NCI-H510A treated with DMSO at 0.1 percent for 48 hours (cell line): ENCODE measurements at regions not wholly inside any gene's neighbourhood (a gene's known extent, or its start where the extent isn't known, plus 50 kb on each side); places are given as distances from the start of the nearest gene placed in this dataset.

Experiments used
- DNase-seq: peaks from one replicate; lab custom pipeline; 2025; lab: John Stamatoyannopoulos, UW

DNA sequence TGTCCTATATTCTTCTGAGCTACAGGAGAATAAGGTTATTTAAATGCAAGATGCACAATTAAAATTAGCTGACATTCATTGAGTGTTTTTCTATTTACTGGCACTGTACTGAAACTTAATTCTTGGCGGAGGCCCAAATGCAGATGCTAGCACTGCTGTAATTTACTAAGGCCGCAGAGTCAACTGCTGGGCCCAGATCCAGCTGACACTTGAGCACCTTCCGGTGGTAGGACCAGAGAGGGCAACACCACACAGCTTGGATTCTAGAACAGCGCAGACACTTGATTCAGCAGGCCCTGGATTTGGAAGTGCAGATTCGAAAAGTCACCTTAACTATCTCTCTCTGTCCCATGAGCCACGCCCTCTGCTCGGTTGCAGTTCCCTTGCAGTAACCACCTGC is 228.6 kb upstream of the TMEM72 start:
- DNase-seq = no peak

DNA sequence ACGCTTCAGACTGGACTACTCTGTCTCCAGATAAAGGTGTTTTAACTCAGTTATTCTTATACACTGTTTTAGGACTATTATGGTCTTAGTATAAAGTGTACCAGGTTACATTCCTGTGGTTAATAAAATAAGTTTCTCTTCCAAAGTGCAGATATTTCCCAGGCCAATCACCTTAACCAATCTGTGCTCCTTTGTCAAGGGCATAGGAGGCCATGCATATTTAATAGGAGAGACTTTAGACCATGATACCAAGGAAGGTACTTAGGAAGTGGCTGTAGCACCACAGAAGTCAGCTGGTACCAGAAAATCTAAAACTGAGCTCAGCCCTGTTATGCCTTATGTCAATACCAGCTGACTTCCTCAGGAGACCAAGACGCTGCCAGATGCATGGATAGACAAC is 226.5 kb upstream of the TMEM72 start:
- DNase-seq = no peak

GRCh38 chr10:44685220-44685619 is 225.9 kb upstream of the TMEM72 start:
- no peak for DNase-seq

- DNase-seq = no peak
Observed at GRCh38 chr10:44685747-44686146, 225.4 kb upstream of the TMEM72 start.

DNA sequence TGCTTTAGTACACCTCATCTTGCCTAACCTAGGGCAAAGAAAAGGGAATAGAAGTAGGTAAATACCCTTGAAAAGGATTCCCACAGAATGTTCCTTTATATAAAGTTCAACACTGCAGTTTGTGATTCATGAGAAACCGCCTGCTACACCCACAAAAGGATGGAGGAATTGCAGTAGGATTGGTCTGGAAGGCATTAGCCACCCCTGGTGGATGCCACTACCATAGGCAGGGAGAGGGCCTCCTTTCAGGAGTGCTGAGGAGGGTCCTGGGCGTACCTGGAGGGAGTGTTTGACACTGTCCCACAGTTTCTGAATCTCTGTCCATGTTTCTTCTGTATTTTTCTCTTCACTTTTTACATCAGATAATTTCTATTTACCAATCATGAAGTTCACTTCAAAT is 221.8 kb upstream of the TMEM72 start:
- no peak for DNase-seq

DNA sequence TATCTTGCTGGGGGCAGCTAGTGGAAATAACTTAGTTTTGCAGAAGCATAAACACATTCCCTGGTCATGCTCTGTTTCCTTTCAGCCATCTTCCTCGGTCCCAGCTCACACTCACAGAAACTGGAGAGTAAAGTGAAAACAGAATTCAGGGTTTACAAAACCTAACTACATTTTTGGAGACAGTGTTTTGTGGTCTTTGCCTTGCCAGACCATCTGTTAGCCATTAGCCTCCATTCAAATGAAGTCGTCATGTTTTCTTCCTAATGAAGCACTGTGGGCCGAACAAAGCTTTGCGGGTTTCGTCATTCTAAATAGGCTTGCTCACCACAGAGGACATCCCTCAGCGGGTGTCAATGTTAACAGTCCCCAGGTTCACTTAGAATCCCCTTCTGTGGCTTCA is 214.6 kb upstream of the TMEM72 start:
- no peak for DNase-seq

GRCh38 chr10:44697116-44697515 is 214.0 kb upstream of the TMEM72 start:
- no peak for DNase-seq

DNA sequence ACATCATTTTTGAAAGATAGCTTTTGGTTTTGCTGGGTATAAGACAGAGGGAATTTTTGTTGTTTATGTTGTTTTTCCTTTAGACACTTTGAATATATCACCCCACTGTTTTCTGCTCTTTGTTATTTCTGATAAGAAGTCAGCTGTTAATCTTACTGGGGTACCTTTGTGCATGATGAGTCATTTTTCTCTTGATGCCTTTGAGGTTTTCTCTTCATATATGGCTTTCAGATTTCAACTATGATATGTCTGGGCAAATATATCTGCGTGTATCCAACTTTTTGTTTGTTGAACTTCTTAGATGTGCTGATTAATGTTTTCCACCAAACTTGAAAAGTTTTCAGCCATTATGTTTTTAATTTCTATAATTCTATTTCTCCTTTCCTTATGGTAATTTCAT is 208.6 kb upstream of the TMEM72 start:
- DNase-seq = no peak

DNA sequence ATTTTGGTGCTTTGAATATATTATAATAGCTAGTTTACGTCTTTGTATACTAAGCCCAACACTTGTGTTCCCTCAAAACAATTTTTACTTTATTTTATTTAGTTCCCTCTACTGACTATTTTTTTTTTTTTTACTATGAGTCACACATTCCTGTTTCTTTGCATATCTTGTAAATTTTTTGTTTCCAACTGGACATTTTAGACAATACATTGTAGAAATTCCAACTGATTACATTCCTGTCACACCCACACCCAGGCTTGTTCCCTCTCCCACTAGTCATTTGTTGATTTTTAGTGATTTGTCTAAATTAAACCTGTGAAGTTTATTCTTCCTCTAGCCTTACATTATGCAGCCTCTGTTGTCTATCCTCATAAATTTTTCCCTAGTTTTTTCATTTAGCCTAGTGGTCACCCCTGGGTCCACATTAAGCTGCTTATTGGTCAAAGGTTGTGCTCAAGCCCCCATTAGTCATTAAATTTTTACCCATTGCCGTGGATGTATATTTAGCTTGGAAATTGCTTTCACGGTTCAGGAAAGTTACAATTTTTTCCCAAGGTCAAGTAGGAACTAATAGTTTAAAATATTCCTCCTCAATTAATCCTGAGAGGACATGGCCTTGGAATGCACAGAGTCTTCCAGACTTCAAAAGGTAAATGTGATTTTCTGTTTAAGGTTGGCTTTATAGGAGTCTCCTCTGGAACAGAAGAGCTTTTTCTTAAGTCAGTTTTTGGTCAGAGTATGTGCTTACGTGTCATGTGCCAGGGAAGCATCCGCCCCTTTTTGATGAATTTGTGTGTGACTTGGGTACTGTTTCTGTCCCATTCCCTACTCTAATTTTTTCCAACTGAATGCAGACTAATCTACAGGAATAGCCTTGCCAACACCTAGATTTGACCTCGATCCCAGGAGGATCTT is 207.6 kb upstream of the TMEM72 start:
- no peak for DNase-seq

GRCh38 chr10:44704616-44705015 is 206.5 kb upstream of the TMEM72 start:
- no peak for DNase-seq

DNA sequence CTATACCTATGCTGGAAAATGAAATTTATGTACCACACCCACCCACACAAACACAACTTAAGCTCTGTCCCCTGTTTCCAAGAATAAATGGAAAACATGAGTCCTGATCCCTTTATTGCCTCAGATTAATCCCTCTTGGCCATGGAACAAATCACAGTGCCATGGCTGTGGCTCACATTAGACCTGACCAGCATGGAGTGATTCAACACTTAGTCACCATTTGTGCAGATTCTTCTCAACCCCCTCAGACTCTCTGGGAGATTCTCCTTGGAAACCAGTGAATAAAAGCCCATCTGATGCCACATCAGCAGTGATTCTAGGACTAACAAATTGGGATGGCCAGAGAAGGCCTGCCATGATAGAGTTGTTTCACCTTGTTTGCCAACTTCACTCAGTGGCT is 204.4 kb upstream of the TMEM72 start:
- no peak for DNase-seq

DNA sequence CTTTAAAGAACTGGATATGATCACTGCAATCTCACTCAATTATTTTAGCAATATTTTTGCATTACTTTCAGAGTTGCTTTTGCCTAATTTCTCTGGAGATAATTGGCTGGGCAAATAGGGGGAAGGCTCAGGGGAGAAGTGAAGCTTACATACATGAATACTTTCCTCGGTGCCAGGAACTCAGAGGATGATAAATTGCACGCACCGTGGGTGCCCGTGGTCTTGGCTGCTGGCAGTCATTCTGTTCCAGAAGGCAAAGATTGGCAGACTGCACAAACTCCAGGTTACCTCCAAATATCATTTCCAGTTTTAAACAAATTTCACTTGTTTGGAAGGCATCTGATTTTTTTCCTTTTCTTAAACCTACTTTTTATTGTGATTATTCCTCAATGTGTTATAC is 197.8 kb upstream of the TMEM72 start:
- DNase-seq = no peak

- DNase-seq = no peak
Observed at GRCh38 chr10:44714451-44714850, 196.7 kb upstream of the TMEM72 start.

GRCh38 chr10:44715136-44715535 is 196.0 kb upstream of the TMEM72 start:
- no peak for DNase-seq

- no peak for DNase-seq
Observed at GRCh38 chr10:44716470-44717015, 194.6 kb upstream of the TMEM72 start.

DNA sequence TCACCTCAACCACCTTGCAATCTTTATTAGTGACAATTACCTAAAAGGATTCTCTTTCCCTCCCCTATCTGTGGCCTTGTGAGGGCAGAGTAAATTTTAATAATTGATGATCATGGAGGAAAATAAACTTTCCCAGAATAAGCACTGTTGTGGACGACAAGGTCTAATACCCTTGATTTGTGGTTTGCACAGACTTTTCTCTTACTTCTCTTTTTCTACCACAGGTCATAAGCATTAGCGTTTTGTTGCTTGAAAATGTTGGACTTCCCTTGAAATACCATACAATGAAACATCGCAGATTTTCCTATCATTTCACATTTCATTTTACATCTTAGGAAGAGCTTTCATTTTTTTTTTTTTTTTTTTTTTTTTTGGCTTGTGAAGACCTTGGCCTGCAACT is 188.1 kb upstream of the TMEM72 start:
- no peak for DNase-seq

DNA sequence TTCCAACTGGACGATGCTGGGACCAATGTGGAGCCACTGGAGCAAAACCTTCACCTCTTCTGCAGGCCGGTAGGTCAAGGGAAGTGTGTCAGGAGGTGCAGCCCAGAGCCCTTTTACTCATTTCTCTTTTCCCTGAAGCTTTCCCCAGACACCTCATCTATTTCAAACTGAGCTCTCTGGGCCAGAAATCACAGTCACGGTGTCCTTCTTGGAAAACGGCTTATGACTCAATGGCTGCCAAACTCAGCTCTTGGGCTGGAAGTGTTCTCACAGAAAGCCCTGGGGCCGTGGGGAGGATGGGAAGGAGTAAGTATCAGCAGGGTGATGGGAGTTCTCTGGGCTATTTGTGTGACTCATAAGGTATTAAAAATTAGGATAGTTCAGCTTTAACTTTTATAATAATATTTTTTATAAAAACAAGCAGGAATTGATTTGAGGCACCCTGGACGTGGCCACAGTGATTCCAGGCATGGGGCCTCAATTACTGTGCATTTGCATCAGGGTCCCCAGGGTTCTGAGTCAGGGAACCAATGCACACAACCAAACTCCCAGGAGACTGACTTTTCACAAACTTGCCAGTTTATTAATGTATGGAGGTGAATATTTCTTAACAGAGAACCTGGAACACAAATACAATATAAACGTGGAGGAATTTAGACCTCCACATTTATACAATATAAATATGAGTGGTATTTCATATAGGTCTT is 187.4 kb upstream of the TMEM72 start:
- DNase-seq = no peak

- no peak for DNase-seq
Observed at GRCh38 chr10:44724415-44725174, 186.5 kb upstream of the TMEM72 start.

GRCh38 chr10:44725404-44725803 is 185.7 kb upstream of the TMEM72 start:
- no peak for DNase-seq

DNA sequence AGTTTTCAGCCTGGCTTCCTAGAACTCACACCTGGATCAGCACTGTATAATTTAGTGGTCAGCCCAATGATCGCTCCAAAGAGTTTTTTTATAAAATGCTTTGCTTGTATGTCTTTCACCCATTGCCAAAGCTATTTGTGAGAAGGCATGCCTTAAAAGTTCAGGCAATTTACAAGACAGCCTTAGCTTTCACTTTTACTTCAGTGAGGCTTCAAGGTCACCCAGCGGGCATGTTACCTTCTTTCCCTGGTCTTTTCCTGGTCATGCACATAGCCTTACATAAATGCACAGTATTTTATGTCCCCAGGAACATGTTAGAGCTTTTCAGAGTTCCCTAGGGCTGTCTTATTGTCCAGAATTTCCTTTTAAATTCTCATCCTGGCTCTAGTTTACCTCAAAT is 179.9 kb upstream of the TMEM72 start:
- no peak for DNase-seq

- DNase-seq = no peak
Observed at GRCh38 chr10:44733501-44734488, 177.3 kb upstream of the TMEM72 start.
